SK-N-SH (cell line): ENCODE measurements at regions not wholly inside any gene's neighbourhood (a gene's known extent, or its start where the extent isn't known, plus 50 kb on each side); places are given as distances from the start of the nearest gene placed in this dataset.

Source experiments
- CTCF ChIP-seq: fragments of 200-600 bp; sonication (generic); IDR thresholded peaks from 2 replicates; pipeline ENCODE4 v1.6.1; 2017; ENCODE audit warnings: antibody characterized with exemption, mild to moderate bottlenecking, moderate library complexity
- EP300 ChIP-seq, 2 experiments: IDR thresholded peaks; 2 replicates each; pipeline versions ENCODE4 v1.4.0 to v1.6.1; 2012; ENCODE audit warnings: borderline replicate concordance in 1 of 2, low read depth in 1 of 2, low read length in 1 of 2
- GABPA ChIP-seq: IDR thresholded peaks from 2 replicates; pipeline ENCODE4 v1.4.0; 2012; ENCODE audit warnings: low read depth, mild to moderate bottlenecking
- JUND ChIP-seq: IDR thresholded peaks from 2 replicates; pipeline ENCODE4 v1.4.0; 2012
- POLR2AphosphoS5 ChIP-seq: IDR thresholded peaks from 2 replicates; pipeline ENCODE4 v1.6.1; 2012; ENCODE audit warnings: low read depth, low read length
- RAD21 ChIP-seq: IDR thresholded peaks from 2 replicates; pipeline ENCODE4 v1.6.1; 2012; ENCODE audit warnings: mild to moderate bottlenecking, low read length
- RCOR1 ChIP-seq: fragments of 150-350 bp; IDR thresholded peaks from 2 replicates; pipeline ENCODE4 v1.6.1; 2017; ENCODE audit warnings: antibody characterized with exemption, low read length
- REST ChIP-seq: IDR thresholded peaks from 2 replicates; pipeline ENCODE4 v1.6.1; 2012; ENCODE audit warnings: mild to moderate bottlenecking, low read depth, low read length, moderate library complexity
- RFX5 ChIP-seq: IDR thresholded peaks from 2 replicates; pipeline ENCODE4 v1.6.1; 2012; ENCODE audit warnings: mild to moderate bottlenecking, improper control_type of control experiment, low read length
- USF1 ChIP-seq: IDR thresholded peaks from 2 replicates; pipeline ENCODE4 v1.4.0; 2012; ENCODE audit warnings: low read depth, borderline replicate concordance
- ZBTB33 ChIP-seq: IDR thresholded peaks from 2 replicates; pipeline ENCODE4 v1.4.0; 2012; ENCODE audit warnings: low read depth, borderline replicate concordance

- TF ChIP-seq REST (no peak), EP300 (IDR thresholded peaks at IDR 0.05; ENCODE audit: borderline replicate concordance in 1 of 2, low read depth in 1 of 2, low read length in 1 of 2) (no peak), CTCF (no peak), RFX5 (no peak), USF1 (no peak), RCOR1 (no peak), RAD21 (no peak), POLR2AphosphoS5 (no peak), GABPA (no peak), ZBTB33 (no peak), JUND (no peak)
Observed at GRCh38 chrX:66384722-66385121, 220.7 kb downstream of the HEPH start.
